SIG-M5 treated with dmso at 0.1 percent for 504 hours (cell line): ENCODE measurements at regions not wholly inside any gene's neighbourhood (a gene's known extent, or its start where the extent isn't known, plus 50 kb on each side); places are given as distances from the start of the nearest gene placed in this dataset.
"Not testable (repeated sequence)": the region's sequence is repeated elsewhere in the genome, so short reads cannot be mapped to it uniquely, and the experiment has no call there.

Experiments used
- DNase-seq: peaks from one replicate; lab custom pipeline; 2025; ENCODE audit not compliant: unreplicated experiment; lab: John Stamatoyannopoulos, UW

DNA sequence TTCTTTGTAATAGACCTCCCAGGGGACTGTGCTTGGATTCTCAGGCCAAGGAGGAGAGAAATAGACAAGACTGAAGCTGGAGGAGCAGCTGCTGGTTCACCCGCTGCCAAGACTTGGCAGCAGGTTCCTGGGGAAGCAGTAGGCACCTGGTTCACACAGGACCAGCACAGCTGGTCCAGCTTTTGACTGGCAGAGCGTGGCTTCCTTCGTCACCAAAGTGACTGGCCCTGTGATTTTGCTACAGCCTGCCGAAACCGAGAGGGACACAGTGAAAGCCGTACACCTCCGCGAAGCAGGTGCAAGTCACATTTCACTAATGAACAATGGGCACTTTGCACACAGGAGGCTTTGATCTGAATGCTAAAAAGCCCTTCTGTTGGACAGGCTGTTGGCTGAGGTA is 199.0 kb downstream of the RNF144B start:
- no peak for DNase-seq

GRCh38 chr6:18595774-18596530 is 208.8 kb downstream of the RNF144B start:
- DNase-seq = peak; percentile 49

DNA sequence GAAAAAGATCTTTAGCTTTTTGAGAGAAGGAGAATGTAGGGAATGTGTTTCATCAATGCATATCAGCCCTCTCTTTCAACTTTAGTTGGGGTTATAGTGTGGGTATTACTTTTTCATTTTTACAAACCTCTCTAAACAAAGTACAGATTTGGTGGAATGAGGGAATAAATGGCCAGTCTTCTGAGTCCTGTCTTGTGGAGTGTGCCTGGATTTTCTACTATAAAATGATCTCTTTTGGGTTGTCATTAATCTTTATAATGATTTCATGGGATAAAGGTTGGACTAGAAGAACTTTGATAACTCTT is 209.3 kb downstream of the RNF144B start:
- DNase-seq = no peak

GRCh38 chr6:18598551-18599264 is 211.6 kb downstream of the RNF144B start:
- no peak for DNase-seq

DNA sequence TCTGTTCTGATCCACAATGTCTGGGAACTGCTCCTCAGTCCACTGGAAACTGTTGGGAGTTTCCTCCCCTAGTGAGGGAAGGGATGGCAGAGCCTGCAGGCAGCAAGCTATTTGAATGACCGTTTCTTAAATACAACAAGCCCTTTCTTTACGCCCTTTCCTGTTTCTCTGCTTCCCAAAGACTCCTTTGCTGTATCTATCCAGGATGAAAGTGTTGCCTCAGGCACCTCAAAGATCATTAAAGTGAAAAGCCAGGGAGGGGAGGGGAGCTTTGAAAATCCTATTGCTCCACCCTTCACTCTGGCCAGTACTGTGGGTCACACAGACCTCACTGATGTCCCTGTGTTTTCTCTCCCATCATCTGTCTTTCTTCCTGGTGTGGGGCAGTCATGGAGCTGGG is 213.1 kb downstream of the RNF144B start:
- DNase-seq = no peak

GRCh38 chr6:18601516-18602020 is 214.4 kb downstream of the RNF144B start:
- no peak for DNase-seq

GRCh38 chr6:18602931-18603330 is 215.8 kb downstream of the RNF144B start:
- no peak for DNase-seq

GRCh38 chr6:18603361-18603760 is 216.2 kb downstream of the RNF144B start:
- DNase-seq = no peak

GRCh38 chr6:18605841-18606240 is 218.7 kb downstream of the RNF144B start:
- DNase-seq = no peak

- DNase-seq = no peak
Observed at GRCh38 chr6:18609715-18610114, 222.6 kb downstream of the RNF144B start.

- no peak for DNase-seq
Observed at GRCh38 chr6:18613319-18613925, 226.3 kb downstream of the RNF144B start.

GRCh38 chr6:18629571-18629970 is 242.4 kb downstream of the RNF144B start:
- DNase-seq = no peak

- no peak for DNase-seq
Observed at GRCh38 chr6:18632670-18633410, 245.7 kb downstream of the RNF144B start.

GRCh38 chr6:18634912-18635311 is 247.8 kb downstream of the RNF144B start:
- DNase-seq = no peak

- no peak for DNase-seq
Observed at GRCh38 chr6:18640134-18640533, 253.0 kb downstream of the RNF144B start.

- DNase-seq = no peak
Observed at GRCh38 chr6:18640754-18641153, 253.6 kb downstream of the RNF144B start.

DNA sequence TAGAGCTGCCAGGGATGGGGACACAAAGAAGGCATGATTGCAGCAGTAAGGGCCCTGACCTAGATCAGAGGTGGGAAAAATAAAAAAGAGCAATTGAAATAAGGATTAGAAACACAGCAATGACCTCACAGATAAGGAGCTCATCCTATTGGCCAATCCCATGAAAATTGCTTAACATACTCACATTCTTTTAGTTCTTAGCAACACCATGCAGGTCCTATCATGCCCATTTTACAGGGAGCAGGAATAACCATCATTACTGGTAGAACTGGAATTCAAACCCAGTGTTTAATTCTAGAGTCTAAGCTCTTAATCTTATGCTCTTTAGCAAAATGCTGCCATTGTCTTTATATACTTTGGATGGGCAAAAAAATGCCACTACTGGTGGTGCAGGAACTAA is 267.7 kb downstream of the RNF144B start:
- DNase-seq = no peak

DNA sequence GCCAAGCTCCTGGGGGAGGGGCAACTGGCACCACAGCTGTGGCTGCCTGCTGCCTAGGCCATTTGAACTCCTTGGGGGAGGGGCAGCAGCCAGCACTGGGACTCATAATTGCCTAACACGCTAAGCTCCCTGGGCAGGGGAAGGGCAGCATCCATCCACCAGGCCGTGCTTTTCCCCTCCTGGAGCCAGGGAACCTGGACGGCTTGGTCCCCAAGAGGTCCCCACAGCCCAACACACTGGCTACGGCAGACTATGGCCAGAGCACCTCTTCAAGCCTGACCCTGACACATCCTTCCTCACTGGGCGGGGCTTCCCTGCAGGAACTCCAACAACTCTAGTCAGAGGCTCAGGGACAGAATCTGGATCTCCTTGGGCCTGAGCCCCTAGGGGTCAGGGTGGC is 269.4 kb downstream of the RNF144B start:
- DNase-seq = no peak

DNA sequence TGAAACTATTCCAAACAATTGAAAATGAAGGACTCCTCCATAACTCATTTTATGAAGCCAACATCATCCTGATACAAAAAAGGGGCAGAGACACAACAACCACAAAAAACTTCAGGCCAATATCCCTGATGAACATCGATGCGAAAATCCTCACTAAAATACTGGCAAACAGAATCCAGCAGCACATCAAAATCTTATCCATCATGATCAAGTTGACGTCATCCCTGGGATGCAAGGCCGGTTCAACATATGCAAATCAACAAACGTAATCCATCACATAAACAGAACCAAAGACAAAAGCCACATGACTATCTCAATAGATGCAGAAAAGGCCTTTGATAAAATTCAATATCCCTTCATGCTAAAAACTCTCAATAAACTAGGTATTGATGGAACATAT is 272.8 kb downstream of the RNF144B start:
- DNase-seq = not testable (repeated sequence)

DNA sequence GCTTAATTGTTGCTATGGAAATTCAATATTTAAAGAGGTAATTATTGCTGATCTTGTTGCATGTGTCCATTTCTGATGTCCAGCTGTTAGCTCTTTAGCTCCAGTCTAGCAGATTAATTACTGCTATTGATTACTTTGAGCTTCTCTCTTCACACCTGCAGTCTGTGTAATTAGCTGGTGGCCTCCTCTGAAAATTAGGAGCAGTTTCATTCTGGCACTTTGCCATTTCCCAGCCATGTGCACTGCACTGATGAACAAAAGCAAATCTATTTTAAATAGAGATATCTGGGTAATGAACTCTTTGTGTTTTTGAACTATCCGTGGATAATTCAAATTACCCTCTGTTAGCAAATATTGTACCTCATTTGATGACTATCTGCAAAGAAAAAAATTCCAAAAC is 275.9 kb downstream of the RNF144B start:
- DNase-seq = no peak

GRCh38 chr6:18664401-18664800 is 277.3 kb downstream of the RNF144B start:
- no peak for DNase-seq
